Thoracic aorta (tissue), 2 donors: ENCODE measurements at regions not wholly inside any gene's neighbourhood (a gene's known extent, or its start where the extent isn't known, plus 50 kb on each side); places are given as distances from the start of the nearest gene placed in this dataset.

Source experiments
- ATAC-seq: fragments of 150-250 bp; one replicate; pipeline ENCODE4 v1.8.0; 2017; ENCODE audit warnings: low read depth; ENCODE audit not compliant: insufficient number of reproducible peaks, low FRiP score
- DNase-seq: peaks from one replicate; pipeline ENCODE4 v3.0.0-alpha.2; 2020; ENCODE audit warnings: low spot score
- H3K27ac ChIP-seq, 2 donors: fragments of 200-600 bp; sonication (generic); 1 replicate in 1 of 2; 2 replicates in 1 of 2; pipeline ENCODE4 v1.5.1; 2016; ENCODE audit warnings: mild to moderate bottlenecking in 2 of 2, moderate library complexity in 2 of 2
- H3K27me3 ChIP-seq: fragments of 200-600 bp; sonication (generic); replicated peaks from 2 replicates; pipeline ENCODE4 v1.6.0; 2016; ENCODE audit warnings: mild to moderate bottlenecking; ENCODE audit not compliant: insufficient read depth
- H3K36me3 ChIP-seq: fragments of 200-600 bp; sonication (generic); one replicate; pipeline ENCODE4 v1.5.1; 2016
- H3K4me1 ChIP-seq, 2 donors: fragments of 200-600 bp; sonication (generic); 1 replicate in 1 of 2; 2 replicates in 1 of 2; pipeline versions ENCODE4 v1.5.1 to v1.6.0; 2016; ENCODE audit warnings: low read depth in 2 of 2, mild to moderate bottlenecking in 1 of 2; ENCODE audit not compliant: control insufficient read depth in 1 of 2
- H3K4me3 ChIP-seq: fragments of 200-600 bp; sonication (generic); 2 replicates; pipeline ENCODE4 v1.5.1; 2016; ENCODE audit warnings: mild to moderate bottlenecking
- H3K9me3 ChIP-seq: fragments of 200-600 bp; sonication (generic); 2 replicates; pipeline ENCODE4 v1.5.1; 2016
- CTCF ChIP-seq: fragments of 200-600 bp; sonication (generic); IDR thresholded peaks from one replicate; pipeline ENCODE4 v1.5.1; 2019; ENCODE audit warnings: antibody characterized with exemption

- H3K9me3 ChIP-seq = no peaks in the 10 kb centered on the region
- DNase-seq = no peak
- H3K27me3 ChIP-seq = no peaks in the 10 kb centered on the region
- no peak overlapping the region for H3K27ac ChIP-seq
- no peaks in the 10 kb centered on the region for H3K4me1 ChIP-seq
- no peaks in the 10 kb centered on the region for H3K36me3 ChIP-seq
- ATAC-seq = no peak
- H3K4me3 ChIP-seq = no peak overlapping the region
- TF ChIP-seq CTCF = no peak
These were observed 1247.3 kb upstream of the FLRT2 start for GRCh38 chr14:84282618-84283017.

- Histone ChIP-seq H3K9me3 (no peaks in the 10 kb centered on the region), H3K36me3 (no peaks in the 10 kb centered on the region), H3K27me3 (no peaks in the 10 kb centered on the region), H3K4me1 (no peaks in the 10 kb centered on the region), H3K27ac (no peak overlapping the region), H3K4me3 (no peak overlapping the region)
- ATAC-seq (no peak), DNase-seq (no peak)
- peak; percentile 20 for TF ChIP-seq CTCF
These were observed 1241.2 kb upstream of the FLRT2 start for GRCh38 chr14:84288781-84289180.

GRCh38 chr14:84298663-84299195 lies 1231.2 kb upstream of the FLRT2 start:
- no peak for TF ChIP-seq CTCF
- ATAC-seq (no peak), DNase-seq (no peak)
- Histone ChIP-seq H3K36me3 (no peaks in the 10 kb centered on the region), H3K9me3 (peaks cover 4% of the 10 kb centered on the region), H3K27ac (no peak overlapping the region), H3K27me3 (no peaks in the 10 kb centered on the region), H3K4me1 (no peaks in the 10 kb centered on the region), H3K4me3 (no peak overlapping the region)

GRCh38 chr14:84303140-84303539 lies 1226.8 kb upstream of the FLRT2 start:
- Histone ChIP-seq H3K4me1 (no peaks in the 10 kb centered on the region), H3K27me3 (no peaks in the 10 kb centered on the region), H3K36me3 (no peaks in the 10 kb centered on the region), H3K27ac (no peak overlapping the region), H3K9me3 (peaks cover 9% of the 10 kb centered on the region), H3K4me3 (no peak overlapping the region)
- ATAC-seq (no peak), DNase-seq (no peak)
- TF ChIP-seq CTCF = no peak

- Histone ChIP-seq H3K4me1 (no peaks in the 10 kb centered on the region), H3K27ac (no peak overlapping the region), H3K4me3 (no peak overlapping the region), H3K9me3 (no peaks in the 10 kb centered on the region), H3K36me3 (no peaks in the 10 kb centered on the region), H3K27me3 (no peaks in the 10 kb centered on the region)
- DNase-seq (no peak), ATAC-seq (no peak)
- no peak for TF ChIP-seq CTCF
These were observed 1217.4 kb upstream of the FLRT2 start for GRCh38 chr14:84312551-84312950.
